ENCODE measurements at regions not wholly inside any gene's neighbourhood (a gene's known extent, or its start where the extent isn't known, plus 50 kb on each side); places are given as distances from the start of the nearest gene placed in this dataset.
"Not testable (repeated sequence)": the region's sequence is repeated elsewhere in the genome, so short reads cannot be mapped to it uniquely, and the experiment has no call there.

DNA sequence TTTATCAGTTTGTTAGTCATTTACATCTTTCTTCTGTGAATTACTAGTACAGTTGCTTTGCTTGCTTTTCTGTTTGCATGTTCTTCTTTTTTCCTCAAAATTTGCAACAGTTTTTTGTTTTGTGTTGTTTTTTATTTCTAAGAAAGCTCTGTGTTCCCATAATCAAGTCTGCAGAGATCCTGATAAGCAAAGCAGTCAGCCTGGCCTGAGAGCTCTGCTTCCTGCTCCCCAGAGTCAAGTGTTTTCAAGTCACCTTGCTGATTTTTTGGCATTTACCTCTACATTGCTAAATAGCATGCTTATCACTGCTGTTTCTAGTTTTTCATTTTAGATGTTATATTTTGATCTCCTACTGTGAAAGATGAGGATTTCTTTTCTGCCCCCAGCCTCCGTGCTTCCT, 113.2 kb downstream of the CDRT15L2 start:
- TF ChIP-seq, protein P1, sequence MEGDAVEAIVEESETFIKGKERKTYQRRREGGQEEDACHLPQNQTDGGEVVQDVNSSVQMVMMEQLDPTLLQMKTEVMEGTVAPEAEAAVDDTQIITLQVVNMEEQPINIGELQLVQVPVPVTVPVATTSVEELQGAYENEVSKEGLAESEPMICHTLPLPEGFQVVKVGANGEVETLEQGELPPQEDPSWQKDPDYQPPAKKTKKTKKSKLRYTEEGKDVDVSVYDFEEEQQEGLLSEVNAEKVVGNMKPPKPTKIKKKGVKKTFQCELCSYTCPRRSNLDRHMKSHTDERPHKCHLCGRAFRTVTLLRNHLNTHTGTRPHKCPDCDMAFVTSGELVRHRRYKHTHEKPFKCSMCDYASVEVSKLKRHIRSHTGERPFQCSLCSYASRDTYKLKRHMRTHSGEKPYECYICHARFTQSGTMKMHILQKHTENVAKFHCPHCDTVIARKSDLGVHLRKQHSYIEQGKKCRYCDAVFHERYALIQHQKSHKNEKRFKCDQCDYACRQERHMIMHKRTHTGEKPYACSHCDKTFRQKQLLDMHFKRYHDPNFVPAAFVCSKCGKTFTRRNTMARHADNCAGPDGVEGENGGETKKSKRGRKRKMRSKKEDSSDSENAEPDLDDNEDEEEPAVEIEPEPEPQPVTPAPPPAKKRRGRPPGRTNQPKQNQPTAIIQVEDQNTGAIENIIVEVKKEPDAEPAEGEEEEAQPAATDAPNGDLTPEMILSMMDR (IDR thresholded peaks at IDR 0.05 in 4 of 5, conservative IDR thresholded peaks at IDR 0.05 in 1 of 5), result not testable (repeated sequence)
- TF ChIP-seq POLR2A (IDR thresholded peaks at IDR 0.05), result not testable (repeated sequence)
